ENCODE measurements at regions not wholly inside any gene's neighbourhood (a gene's known extent, or its start where the extent isn't known, plus 50 kb on each side); places are given as distances from the start of the nearest gene placed in this dataset.

GRCh38 chr17:12242345-12242954, 221.8 kb downstream of the MAP2K4 start (continued):
- TF ChIP-seq ELK1 (IDR thresholded peaks at IDR 0.05; ENCODE audit: low read depth, low read length): no peak
- TF ChIP-seq MTA3 (IDR thresholded peaks at IDR 0.05; ENCODE audit: borderline replicate concordance, low read length): no peak

GRCh38 chr17:12247761-12248160, 227.1 kb downstream of the MAP2K4 start:
- TF ChIP-seq SP1 (IDR thresholded peaks at IDR 0.05; ENCODE audit: low read depth, low read length) (no peak), STAT1 (conservative IDR thresholded peaks at IDR 0.05) (no peak), ESRRA (IDR thresholded peaks at IDR 0.05; ENCODE audit: low read length) (no peak), SRF (IDR thresholded peaks at IDR 0.05; ENCODE audit: low read depth in 2 of 2, low read length in 2 of 2) (no peak), TBL1XR1 (IDR thresholded peaks at IDR 0.05; ENCODE audit: low read depth, low read length) (no peak), ETV6 (conservative IDR thresholded peaks at IDR 0.05 in 1 of 2, IDR thresholded peaks at IDR 0.05 in 1 of 2; ENCODE audit: borderline replicate concordance in 1 of 2, low read depth in 1 of 2) (no peak), ZZZ3 (IDR thresholded peaks at IDR 0.05; ENCODE audit: control insufficient read depth, insufficient read length, low read depth) (no peak), SMAD5 (IDR thresholded peaks at IDR 0.05; ENCODE audit: low read depth) (no peak), E4F1 (IDR thresholded peaks at IDR 0.05; ENCODE audit: borderline replicate concordance, partially characterized antibody) (no peak), SKIL (IDR thresholded peaks at IDR 0.05; ENCODE audit: low read depth, poor library complexity, severe bottlenecking) (no peak)
- TF ChIP-seq, protein P1, sequence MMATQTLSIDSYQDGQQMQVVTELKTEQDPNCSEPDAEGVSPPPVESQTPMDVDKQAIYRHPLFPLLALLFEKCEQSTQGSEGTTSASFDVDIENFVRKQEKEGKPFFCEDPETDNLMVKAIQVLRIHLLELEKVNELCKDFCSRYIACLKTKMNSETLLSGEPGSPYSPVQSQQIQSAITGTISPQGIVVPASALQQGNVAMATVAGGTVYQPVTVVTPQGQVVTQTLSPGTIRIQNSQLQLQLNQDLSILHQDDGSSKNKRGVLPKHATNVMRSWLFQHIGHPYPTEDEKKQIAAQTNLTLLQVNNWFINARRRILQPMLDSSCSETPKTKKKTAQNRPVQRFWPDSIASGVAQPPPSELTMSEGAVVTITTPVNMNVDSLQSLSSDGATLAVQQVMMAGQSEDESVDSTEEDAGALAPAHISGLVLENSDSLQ (IDR thresholded peaks at IDR 0.05): no peak
- Histone ChIP-seq H3K36me3 (ENCODE audit: control insufficient read depth in 2 of 2, insufficient read depth in 2 of 2, low read length in 1 of 2) (no peaks in the 10 kb centered on the region), H4K20me1 (ENCODE audit: control insufficient read depth, insufficient read depth) (no peaks in the 10 kb centered on the region), H3K4me3 (no peak overlapping the region), H3K9ac (ENCODE audit: control insufficient read depth, insufficient read depth, low read length) (no peak overlapping the region), H3K27ac (ENCODE audit: control insufficient read depth, insufficient read depth) (no peak overlapping the region), H3K9me3 (replicated peaks; ENCODE audit: control insufficient read depth, insufficient read depth, low read length) (no peaks in the 10 kb centered on the region), H3K4me1 (ENCODE audit: control insufficient read depth, insufficient read depth, low read length) (no peaks in the 10 kb centered on the region; the same call in 1 of the 2 replicates), H3K4me2 (ENCODE audit: control insufficient read depth, insufficient read depth) (no peak overlapping the region), H3K79me2 (ENCODE audit: control insufficient read depth, insufficient read depth, low read length) (no peaks in the 10 kb centered on the region), H2AFZ (ENCODE audit: control insufficient read depth, low read depth, low read length) (no peak overlapping the region), H3K27me3 (replicated peaks in 1 of 2; ENCODE audit: control insufficient read depth in 2 of 2, insufficient read depth in 2 of 2, low read length in 1 of 2) (no peaks in the 10 kb centered on the region)
- ATAC-seq (no peak), FAIRE-seq (no peak), DNase-seq (ENCODE audit: low read depth, low spot score) (no peak)
- ChIA-PET POLR2A (no interaction called here), SMC1A (ENCODE audit: uncharacterized antibody, unreplicated experiment) (interaction anchor here (1.4 kb wide), 1 partner anchor 8 kb away, joined by 4 read pairs; no protein-coding TSS in a partner anchor), CTCF (interaction anchor here (0.6 kb wide), 1 partner anchor 213 kb away, joined by 3 read pairs; no protein-coding TSS in a partner anchor), RAD21 (ENCODE audit: unreplicated experiment) (interaction anchor here (0.7 to 0.8 kb wide), 2 partner anchors 11 to 250 kb away, joined by 3 to 4 read pairs; partner anchors contain the start of gene ZNF18)
- BruUV-seq (replicated peaks): no TSS peak
- in situ Hi-C loops (cut with MboI): no loop called here
- 0% methylated on average over 2 of the region's 2 CpGs for WGBS (ENCODE audit: insufficient coverage, insufficient replicate concordance, low lambda C conversion rate, missing lambda C conversion rate)
- intact Hi-C loops (cut with micrococcal nuclease; ENCODE audit: unreplicated experiment): no loop called here

All from GM12878 (cell line).